Loucy (cell line): ENCODE measurements at regions not wholly inside any gene's neighbourhood (a gene's known extent, or its start where the extent isn't known, plus 50 kb on each side); places are given as distances from the start of the nearest gene placed in this dataset.

Experiments used
- H2AFZ ChIP-seq: fragments of 200-600 bp; sonication (generic); 2 replicates; pipeline ENCODE4 v1.6.0; 2016; ENCODE audit warnings: antibody characterized with exemption, mild to moderate bottlenecking, low read length, moderate library complexity
- H3F3A ChIP-seq: fragments of 200-600 bp; 2 replicates; pipeline ENCODE4 v1.6.0; 2016; ENCODE audit warnings: antibody characterized with exemption, low read depth, mild to moderate bottlenecking
- H3K27me3 ChIP-seq: fragments of 200-600 bp; sonication (generic); 2 replicates; pipeline ENCODE4 v1.6.1; 2014; ENCODE audit warnings: low read length, mild to moderate bottlenecking; ENCODE audit not compliant: insufficient read depth, poor library complexity, severe bottlenecking
- H3K36me3 ChIP-seq: fragments of 200-600 bp; sonication (generic); 2 replicates; pipeline ENCODE4 v1.6.1; 2016; ENCODE audit warnings: low read length; ENCODE audit not compliant: insufficient read depth
- H3K4me1 ChIP-seq: fragments of 200-600 bp; sonication (generic); 2 replicates; pipeline ENCODE4 v1.5.1; 2014; ENCODE audit warnings: low read length, mild to moderate bottlenecking; ENCODE audit not compliant: insufficient read depth, poor library complexity, severe bottlenecking
- H3K4me2 ChIP-seq: fragments of 200-600 bp; sonication (generic); 2 replicates; pipeline ENCODE4 v1.6.0; 2014; ENCODE audit warnings: antibody characterized with exemption, low read length, low read depth, mild to moderate bottlenecking; ENCODE audit not compliant: poor library complexity, severe bottlenecking
- H3K4me3 ChIP-seq: fragments of 200-600 bp; sonication (generic); 2 replicates; pipeline ENCODE4 v1.5.1; 2014; ENCODE audit warnings: low read length, mild to moderate bottlenecking, mixed read lengths; ENCODE audit not compliant: poor library complexity, severe bottlenecking
- H3K79me2 ChIP-seq: fragments of 200-600 bp; sonication (generic); 2 replicates; pipeline ENCODE4 v1.6.1; 2014; ENCODE audit warnings: low read length; ENCODE audit not compliant: insufficient read depth
- H3K9ac ChIP-seq: fragments of 200-600 bp; sonication (generic); 2 replicates; pipeline ENCODE4 v1.6.0; 2014; ENCODE audit warnings: mild to moderate bottlenecking, low read depth, low read length, moderate library complexity; ENCODE audit not compliant: poor library complexity, severe bottlenecking
- H3K9me2 ChIP-seq: fragments of 200-600 bp; sonication (generic); replicated peaks from 2 replicates; pipeline ENCODE4 v1.6.1; 2016; ENCODE audit warnings: low read depth, low read length, mixed read lengths
- H3K9me3 ChIP-seq: fragments of 200-600 bp; sonication (generic); 2 replicates; pipeline ENCODE4 v1.6.1; 2014; ENCODE audit warnings: mild to moderate bottlenecking, antibody characterized with exemption, low read length, low read depth; ENCODE audit not compliant: insufficient read depth
- H4K20me1 ChIP-seq: fragments of 200-600 bp; sonication (generic); 2 replicates; pipeline ENCODE4 v1.6.0; 2014; ENCODE audit warnings: antibody characterized with exemption, low read length, mild to moderate bottlenecking; ENCODE audit not compliant: insufficient read depth, poor library complexity, severe bottlenecking
- EZH2phosphoT487 ChIP-seq: fragments of 200-600 bp; IDR thresholded peaks from 2 replicates; pipeline ENCODE4 v1.6.1; 2018; ENCODE audit warnings: antibody characterized with exemption, mild to moderate bottlenecking, moderate library complexity, borderline replicate concordance
- TF ChIP-seq, protein P1 (sequence below): fragments of 200-600 bp; sonication (generic); conservative IDR thresholded peaks from 2 replicates; pipeline ENCODE4 v1.5.1; 2014; ENCODE audit warnings: mild to moderate bottlenecking, antibody characterized with exemption, low read length

DNA sequence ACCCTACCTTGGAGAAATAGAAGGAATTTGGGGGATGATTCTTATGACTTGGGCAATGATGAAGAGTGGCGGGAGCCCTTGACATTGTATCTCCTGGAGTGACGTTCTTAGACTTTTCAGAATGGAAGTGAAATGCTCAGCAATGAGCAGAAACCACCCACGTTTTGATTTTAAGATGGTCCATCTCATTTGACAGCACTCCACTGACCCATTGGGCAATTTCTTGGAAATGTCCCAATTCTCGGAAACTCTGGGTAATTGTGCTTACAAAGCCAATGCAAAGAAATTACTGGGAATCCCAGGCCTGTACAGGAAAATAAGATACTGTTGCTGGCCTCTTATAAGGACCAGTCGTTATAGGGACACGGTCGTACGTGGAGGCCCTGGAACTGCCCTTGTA, 170.0 kb upstream of the COPS8 start:
- no peak overlapping the region for H3K4me3 ChIP-seq
- H3K4me2 ChIP-seq: no peak overlapping the region
- no peaks in the 10 kb centered on the region for H3K9me2 ChIP-seq
- no peaks in the 10 kb centered on the region for H4K20me1 ChIP-seq
- H3K27me3 ChIP-seq: no peaks in the 10 kb centered on the region
- no peaks in the 10 kb centered on the region for H3K79me2 ChIP-seq
- H3K9ac ChIP-seq: no peak overlapping the region
- H3K9me3 ChIP-seq: no peaks in the 10 kb centered on the region
- TF ChIP-seq EZH2phosphoT487: no peak
- TF ChIP-seq, protein P1, sequence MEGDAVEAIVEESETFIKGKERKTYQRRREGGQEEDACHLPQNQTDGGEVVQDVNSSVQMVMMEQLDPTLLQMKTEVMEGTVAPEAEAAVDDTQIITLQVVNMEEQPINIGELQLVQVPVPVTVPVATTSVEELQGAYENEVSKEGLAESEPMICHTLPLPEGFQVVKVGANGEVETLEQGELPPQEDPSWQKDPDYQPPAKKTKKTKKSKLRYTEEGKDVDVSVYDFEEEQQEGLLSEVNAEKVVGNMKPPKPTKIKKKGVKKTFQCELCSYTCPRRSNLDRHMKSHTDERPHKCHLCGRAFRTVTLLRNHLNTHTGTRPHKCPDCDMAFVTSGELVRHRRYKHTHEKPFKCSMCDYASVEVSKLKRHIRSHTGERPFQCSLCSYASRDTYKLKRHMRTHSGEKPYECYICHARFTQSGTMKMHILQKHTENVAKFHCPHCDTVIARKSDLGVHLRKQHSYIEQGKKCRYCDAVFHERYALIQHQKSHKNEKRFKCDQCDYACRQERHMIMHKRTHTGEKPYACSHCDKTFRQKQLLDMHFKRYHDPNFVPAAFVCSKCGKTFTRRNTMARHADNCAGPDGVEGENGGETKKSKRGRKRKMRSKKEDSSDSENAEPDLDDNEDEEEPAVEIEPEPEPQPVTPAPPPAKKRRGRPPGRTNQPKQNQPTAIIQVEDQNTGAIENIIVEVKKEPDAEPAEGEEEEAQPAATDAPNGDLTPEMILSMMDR: no peak
- H3F3A ChIP-seq: no peaks in the 10 kb centered on the region
- no peak overlapping the region for H2AFZ ChIP-seq
- H3K36me3 ChIP-seq: no peaks in the 10 kb centered on the region
- peaks cover 7% of the 10 kb centered on the region for H3K4me1 ChIP-seq

DNA sequence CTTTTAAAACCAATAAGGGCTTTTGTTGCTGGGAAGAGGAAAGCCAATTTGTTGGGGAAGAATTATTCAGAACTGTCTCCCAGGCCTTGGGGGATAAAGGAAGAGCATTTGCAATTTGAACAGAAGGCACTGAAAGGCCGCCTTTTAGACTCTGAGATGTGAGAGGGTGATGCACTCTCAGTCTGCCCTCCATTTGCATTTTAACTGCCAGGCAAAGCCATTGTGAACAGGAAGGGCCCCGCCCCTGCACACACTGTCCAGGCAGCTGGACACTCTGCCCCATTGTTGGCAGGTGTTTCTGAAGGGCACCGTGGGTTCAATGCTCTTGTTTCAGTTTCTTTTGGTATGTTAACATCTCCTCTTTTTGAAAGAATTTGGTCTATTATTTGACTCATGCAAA, 169.5 kb upstream of the COPS8 start:
- Histone ChIP-seq H3K79me2 (no peaks in the 10 kb centered on the region), H3K9me3 (no peaks in the 10 kb centered on the region), H3K4me1 (peaks cover 7% of the 10 kb centered on the region), H3K27me3 (no peaks in the 10 kb centered on the region), H4K20me1 (no peaks in the 10 kb centered on the region), H3K4me2 (no peak overlapping the region), H2AFZ (no peak overlapping the region), H3K9me2 (no peaks in the 10 kb centered on the region), H3K4me3 (no peak overlapping the region), H3K9ac (no peak overlapping the region), H3K36me3 (no peaks in the 10 kb centered on the region), H3F3A (no peaks in the 10 kb centered on the region)
- TF ChIP-seq, protein P1: no peak
- no peak for TF ChIP-seq EZH2phosphoT487

DNA sequence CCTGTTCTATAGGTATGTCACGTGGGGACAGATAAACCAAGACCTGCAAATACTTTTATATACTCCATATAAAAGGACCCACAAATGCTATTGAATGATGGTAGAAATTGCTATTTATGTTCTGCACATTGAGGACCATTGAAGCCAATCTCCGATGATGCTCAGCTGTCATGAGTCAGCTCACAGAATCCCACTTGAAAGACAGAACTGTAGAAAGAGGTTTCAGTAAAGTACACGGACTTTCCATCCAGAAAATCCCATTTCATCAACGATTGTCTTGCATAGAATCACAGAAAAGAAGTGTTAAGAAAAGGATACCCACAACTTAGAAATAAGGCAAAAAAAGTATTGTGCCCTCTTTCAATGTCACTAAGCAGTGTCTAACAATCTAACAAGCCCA, 169.0 kb upstream of the COPS8 start:
- no peaks in the 10 kb centered on the region for H3F3A ChIP-seq
- H3K79me2 ChIP-seq: no peaks in the 10 kb centered on the region
- H4K20me1 ChIP-seq: no peaks in the 10 kb centered on the region
- H3K9me3 ChIP-seq: no peaks in the 10 kb centered on the region
- TF ChIP-seq EZH2phosphoT487: no peak
- TF ChIP-seq, protein P1: no peak
- no peaks in the 10 kb centered on the region for H3K36me3 ChIP-seq
- H3K9ac ChIP-seq: no peak overlapping the region
- H3K4me1 ChIP-seq: peaks cover 7% of the 10 kb centered on the region
- no peak overlapping the region for H2AFZ ChIP-seq
- no peaks in the 10 kb centered on the region for H3K27me3 ChIP-seq
- no peaks in the 10 kb centered on the region for H3K9me2 ChIP-seq
- no peak overlapping the region for H3K4me3 ChIP-seq
- no peak overlapping the region for H3K4me2 ChIP-seq
